Smooth muscle cell (in vitro differentiated cells): ENCODE measurements at regions not wholly inside any gene's neighbourhood (a gene's known extent, or its start where the extent isn't known, plus 50 kb on each side); places are given as distances from the start of the nearest gene placed in this dataset.

Source experiments
- DNase-seq: peaks from one replicate; lab custom pipeline; 2025; ENCODE audit not compliant: unreplicated experiment; lab: John Stamatoyannopoulos, UW
- H2AFZ ChIP-seq: fragments of 200-600 bp; sonication (generic); 2 replicates; pipeline ENCODE4 v1.6.0; 2016; ENCODE audit warnings: antibody characterized with exemption, low read depth, mild to moderate bottlenecking
- H3F3A ChIP-seq: fragments of 200-600 bp; sonication (generic); 2 replicates; pipeline ENCODE4 v1.6.0; 2017; ENCODE audit warnings: antibody characterized with exemption, low read depth
- H3K27ac ChIP-seq: fragments of 200-600 bp; sonication (generic); 2 replicates; pipeline ENCODE4 v1.5.1; 2016; ENCODE audit warnings: low read depth, mild to moderate bottlenecking
- H3K27me3 ChIP-seq: fragments of 200-600 bp; sonication (generic); 2 replicates; pipeline ENCODE4 v1.6.1; 2016; ENCODE audit warnings: low read depth, mild to moderate bottlenecking
- H3K36me3 ChIP-seq: fragments of 200-600 bp; sonication (generic); 2 replicates; pipeline ENCODE4 v1.5.1; 2016; ENCODE audit warnings: low read depth
- H3K4me1 ChIP-seq: fragments of 200-600 bp; sonication (generic); 2 replicates; pipeline ENCODE4 v1.5.1; 2016; ENCODE audit warnings: low read depth
- H3K4me2 ChIP-seq: fragments of 200-600 bp; sonication (generic); 2 replicates; pipeline ENCODE4 v1.6.0; 2016; ENCODE audit warnings: mild to moderate bottlenecking
- H3K4me3 ChIP-seq: fragments of 200-600 bp; sonication (generic); 2 replicates; pipeline ENCODE4 v1.5.1; 2016; ENCODE audit warnings: mild to moderate bottlenecking
- H3K79me2 ChIP-seq: fragments of 200-600 bp; sonication (generic); 2 replicates; pipeline ENCODE4 v1.6.0; 2016; ENCODE audit warnings: low read depth, mild to moderate bottlenecking
- H3K9ac ChIP-seq: fragments of 200-600 bp; sonication (generic); 2 replicates; pipeline ENCODE4 v1.6.0; 2016; ENCODE audit warnings: low read depth
- H3K9me3 ChIP-seq: fragments of 200-600 bp; sonication (generic); replicated peaks from 2 replicates; pipeline ENCODE4 v1.5.1; 2016; ENCODE audit warnings: low read depth
- H4K20me1 ChIP-seq: fragments of 200-600 bp; sonication (generic); 2 replicates; pipeline ENCODE4 v1.6.0; 2016; ENCODE audit warnings: low read depth
- CTCF ChIP-seq: fragments of 200-600 bp; sonication (generic); IDR thresholded peaks from 2 replicates; pipeline ENCODE4 v1.5.1; 2017; ENCODE audit warnings: borderline replicate concordance, mild to moderate bottlenecking, antibody characterized with exemption; ENCODE audit not compliant: insufficient read depth, poor library complexity, severe bottlenecking
- whole genome bisulfite sequencing: methylation state at CpG from one replicate; pipeline ENCODE4 v1.1.7; 2016; ENCODE audit warnings: low lambda C conversion rate; 5-methylcytosine and 5-hydroxymethylcytosine counted together

GRCh38 chr9:102124465-102124864 lies 386.0 kb upstream of the GRIN3A start:
- H3K27ac ChIP-seq = no peak overlapping the region
- H3K4me2 ChIP-seq = no peak overlapping the region
- WGBS = 69% methylated on average over 3 of the region's 3 CpGs
- no peaks in the 10 kb centered on the region for H4K20me1 ChIP-seq
- H3K9me3 ChIP-seq = no peaks in the 10 kb centered on the region
- no peaks in the 10 kb centered on the region for H3F3A ChIP-seq
- no peaks in the 10 kb centered on the region for H3K79me2 ChIP-seq
- no peaks in the 10 kb centered on the region for H3K27me3 ChIP-seq
- no peak overlapping the region for H2AFZ ChIP-seq
- H3K9ac ChIP-seq = no peak overlapping the region
- H3K36me3 ChIP-seq = no peaks in the 10 kb centered on the region
- no peak for DNase-seq
- no peak overlapping the region for H3K4me3 ChIP-seq
- no peak for TF ChIP-seq CTCF
- H3K4me1 ChIP-seq = no peaks in the 10 kb centered on the region

GRCh38 chr9:102114557-102114956 lies 376.1 kb upstream of the GRIN3A start:
- H3K9me3 ChIP-seq = no peaks in the 10 kb centered on the region
- no peak overlapping the region for H2AFZ ChIP-seq
- no peak for DNase-seq
- H4K20me1 ChIP-seq = no peaks in the 10 kb centered on the region
- H3F3A ChIP-seq = no peaks in the 10 kb centered on the region
- TF ChIP-seq CTCF = no peak
- H3K4me3 ChIP-seq = no peak overlapping the region
- H3K36me3 ChIP-seq = no peaks in the 10 kb centered on the region
- no peaks in the 10 kb centered on the region for H3K4me1 ChIP-seq
- no peak overlapping the region for H3K9ac ChIP-seq
- no peak overlapping the region for H3K27ac ChIP-seq
- H3K27me3 ChIP-seq = no peaks in the 10 kb centered on the region
- no peak overlapping the region for H3K4me2 ChIP-seq
- H3K79me2 ChIP-seq = no peaks in the 10 kb centered on the region

- WGBS = 74% methylated on average over 1 of the region's 1 CpG
Observed at GRCh38 chr9:102113191-102113590, 374.7 kb upstream of the GRIN3A start.

More at GRCh38 chr9:102113191-102113590, 374.7 kb upstream of the GRIN3A start:
- Histone ChIP-seq H3K4me2 (no peak overlapping the region), H4K20me1 (no peaks in the 10 kb centered on the region), H3K27ac (no peak overlapping the region), H3F3A (no peaks in the 10 kb centered on the region), H3K4me3 (no peak overlapping the region), H3K9me3 (no peaks in the 10 kb centered on the region), H3K9ac (no peak overlapping the region), H3K27me3 (no peaks in the 10 kb centered on the region), H3K4me1 (no peaks in the 10 kb centered on the region), H2AFZ (no peak overlapping the region), H3K79me2 (no peaks in the 10 kb centered on the region), H3K36me3 (no peaks in the 10 kb centered on the region)
- no peak for DNase-seq
- TF ChIP-seq CTCF = no peak
